ENCODE measurements at regions not wholly inside any gene's neighbourhood (a gene's known extent, or its start where the extent isn't known, plus 50 kb on each side); places are given as distances from the start of the nearest gene placed in this dataset.
"Not testable (repeated sequence)": the region's sequence is repeated elsewhere in the genome, so short reads cannot be mapped to it uniquely, and the experiment has no call there.

DNA sequence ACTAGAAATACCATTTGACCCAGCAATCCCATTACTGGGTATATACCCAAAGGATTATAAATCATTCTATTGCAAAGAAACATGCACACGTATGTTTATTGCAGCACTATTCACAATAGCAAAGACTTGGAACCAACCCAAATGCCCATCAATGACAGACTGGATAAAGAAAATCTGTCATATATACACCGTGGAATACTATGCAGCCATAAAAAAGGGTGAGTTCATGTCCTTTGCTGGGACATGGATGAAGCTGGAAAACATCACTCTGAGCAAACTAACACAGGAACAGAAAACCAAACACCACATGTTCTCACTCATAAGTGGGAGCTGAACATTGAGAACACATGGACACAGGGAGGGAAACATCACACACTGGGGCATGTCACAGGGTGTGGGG lies 180.7 kb upstream of the IRX4 start:
- not testable (repeated sequence) for DNase-seq

GRCh38 chr5:2052687-2053086 lies 170.0 kb upstream of the IRX4 start:
- DNase-seq, result no peak

GRCh38 chr5:2049876-2050275 lies 167.2 kb upstream of the IRX4 start:
- no peak for DNase-seq

DNA sequence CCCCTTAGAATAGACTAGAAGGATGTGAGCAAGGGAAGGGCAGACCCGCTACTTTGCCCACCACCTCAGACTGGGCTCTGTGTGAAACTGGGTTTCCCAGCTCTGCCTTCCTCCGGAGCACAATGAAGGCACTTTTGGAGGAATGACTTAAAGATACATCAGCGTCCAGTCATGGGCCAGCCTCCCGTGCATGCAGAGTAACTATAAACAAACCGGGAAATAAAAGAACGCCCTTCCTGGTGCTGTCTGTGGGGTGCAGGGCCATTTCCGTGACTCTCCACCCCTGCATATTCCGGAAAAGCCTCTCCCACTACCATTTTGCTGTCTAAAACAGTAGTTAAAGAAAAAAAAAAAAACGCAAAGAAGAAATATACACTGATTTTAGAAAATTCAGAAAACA lies 165.9 kb upstream of the IRX4 start:
- DNase-seq, result no peak

DNA sequence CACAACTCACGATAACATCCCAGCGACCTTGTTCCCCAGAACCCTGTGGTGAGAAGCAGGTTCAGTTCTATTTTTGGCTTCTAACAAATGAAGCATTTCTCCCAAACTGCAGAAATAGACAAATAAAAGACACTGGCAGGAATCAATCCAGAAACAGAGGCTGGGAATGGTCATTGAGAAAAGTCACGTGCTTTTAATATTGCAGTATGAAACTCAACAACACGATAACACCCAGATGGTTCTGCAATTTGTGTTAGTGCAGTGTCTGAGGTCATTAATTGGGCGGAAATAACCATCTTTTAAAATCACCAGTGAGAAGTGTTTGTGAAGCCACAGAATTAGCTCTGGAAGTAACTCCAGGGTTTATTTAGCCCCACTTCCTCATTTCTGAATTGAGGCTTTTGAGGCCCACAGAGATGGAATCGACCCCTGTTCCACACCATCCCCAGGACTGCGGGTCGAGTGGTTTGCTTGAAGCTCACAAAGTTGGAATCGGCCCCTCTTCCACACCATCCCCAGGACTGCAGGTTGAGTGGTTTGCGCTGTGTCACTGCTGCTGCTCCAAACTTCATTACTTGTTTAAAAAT lies 164.7 kb upstream of the IRX4 start:
- DNase-seq, result no peak

GRCh38 chr5:2044041-2044440 lies 161.3 kb upstream of the IRX4 start:
- no peak for DNase-seq

DNA sequence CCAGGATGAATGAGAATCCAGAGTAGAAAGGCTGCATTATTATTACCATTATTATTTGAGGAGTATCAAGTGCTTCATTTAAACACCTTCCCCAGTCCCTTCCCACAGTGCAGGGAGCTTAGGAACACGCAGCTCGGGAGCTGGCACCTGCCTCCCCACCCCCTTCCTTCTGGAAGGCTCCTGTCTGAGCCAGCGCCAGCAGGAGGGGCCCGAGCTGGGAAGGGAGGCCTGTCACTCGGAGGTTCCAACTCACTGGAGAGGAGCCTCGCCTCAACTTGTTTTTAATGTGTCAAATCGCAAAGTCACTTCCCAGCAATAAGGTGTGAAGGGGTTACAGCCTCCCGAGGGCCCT lies 156.4 kb upstream of the IRX4 start:
- no peak for DNase-seq

GRCh38 chr5:2038321-2039179 lies 155.8 kb upstream of the IRX4 start:
- no peak for DNase-seq

GRCh38 chr5:2036885-2037284 lies 154.2 kb upstream of the IRX4 start:
- no peak for DNase-seq

GRCh38 chr5:2032432-2032831 lies 149.7 kb upstream of the IRX4 start:
- no peak for DNase-seq

DNA sequence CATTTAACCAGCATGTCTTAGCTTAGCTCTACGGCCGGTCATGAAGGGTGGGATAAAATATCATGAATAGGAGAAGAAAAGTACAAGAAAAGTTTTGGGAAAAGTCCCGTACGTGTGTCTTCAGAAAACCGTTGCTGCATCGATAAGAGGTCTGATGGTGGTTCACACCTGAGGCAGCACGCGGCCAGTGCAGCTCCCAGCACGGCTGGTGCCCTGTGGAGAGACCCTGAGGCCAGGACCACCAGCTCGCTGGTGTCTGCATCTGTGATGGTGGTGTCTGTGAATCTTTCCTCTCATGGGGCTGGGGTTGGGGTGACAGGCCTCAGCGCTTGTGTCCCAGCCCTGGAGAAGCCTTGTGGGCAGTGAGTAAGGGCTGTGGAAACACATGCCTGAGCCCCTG lies 148.9 kb upstream of the IRX4 start:
- no peak for DNase-seq

- no peak for DNase-seq
These were observed 147.4 kb upstream of the IRX4 start for GRCh38 chr5:2030131-2030530.

- no peak for DNase-seq
These were observed 146.5 kb upstream of the IRX4 start for GRCh38 chr5:2029206-2029605.

- DNase-seq, result no peak
These were observed 145.1 kb upstream of the IRX4 start for GRCh38 chr5:2027790-2028189.

DNA sequence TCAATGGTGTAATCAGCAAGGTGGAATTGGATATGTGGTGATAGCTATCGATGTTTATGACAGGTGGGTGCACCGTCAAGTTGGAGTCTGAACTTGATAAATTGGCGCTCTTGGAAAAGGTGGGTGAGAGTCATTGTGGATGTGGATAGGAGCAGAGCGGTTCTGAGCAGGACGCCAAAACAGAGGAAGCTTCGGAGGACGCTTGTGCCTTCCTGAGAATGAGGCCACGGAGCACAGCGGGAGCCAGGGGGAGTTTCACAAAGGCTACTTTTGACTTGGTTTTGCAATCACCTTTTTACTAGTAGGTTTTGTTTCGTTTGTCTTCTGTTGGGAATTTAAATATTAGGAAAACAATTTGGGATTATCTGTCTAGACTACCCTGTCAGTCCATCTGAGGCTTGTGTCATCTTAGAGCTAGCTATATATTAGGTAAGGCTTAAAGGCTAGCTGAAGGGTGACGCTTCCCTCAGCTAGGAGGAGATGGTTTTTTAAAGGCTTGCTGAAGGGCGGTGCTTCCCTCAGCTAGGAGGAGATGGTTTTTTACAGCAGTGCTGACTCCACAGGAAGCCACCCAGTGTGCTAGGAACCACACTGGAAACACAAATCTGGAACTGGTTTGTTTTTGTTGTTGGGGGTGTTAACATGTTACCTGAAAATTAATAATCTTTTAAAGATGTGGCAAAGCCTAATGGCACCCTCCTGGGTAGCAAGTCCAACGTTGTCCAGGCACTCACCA lies 142.4 kb upstream of the IRX4 start:
- no peak for DNase-seq

- DNase-seq, result no peak
These were observed 140.5 kb upstream of the IRX4 start for GRCh38 chr5:2023196-2023595.

- no peak for DNase-seq
These were observed 139.7 kb upstream of the IRX4 start for GRCh38 chr5:2022436-2022835.

- no peak for DNase-seq
These were observed 138.9 kb upstream of the IRX4 start for GRCh38 chr5:2021484-2022176.

- no peak for DNase-seq
These were observed 138.0 kb upstream of the IRX4 start for GRCh38 chr5:2020730-2021129.

- no peak for DNase-seq
These were observed 137.0 kb upstream of the IRX4 start for GRCh38 chr5:2019716-2020115.

GRCh38 chr5:2018390-2018724 lies 135.6 kb upstream of the IRX4 start:
- DNase-seq, result no peak

- no peak for DNase-seq
These were observed 135.0 kb upstream of the IRX4 start for GRCh38 chr5:2017540-2018389.

GRCh38 chr5:2015961-2016360 lies 133.2 kb upstream of the IRX4 start:
- no peak for DNase-seq
